ENCODE measurements at regions not wholly inside any gene's neighbourhood (a gene's known extent, or its start where the extent isn't known, plus 50 kb on each side); places are given as distances from the start of the nearest gene placed in this dataset.

GRCh38 chr6:170459451-170459850 is 93.7 kb downstream of the PSMB1 start:
- TF ChIP-seq CTCF (IDR thresholded peaks at IDR 0.05): no peak
- TF ChIP-seq POLR2A (IDR thresholded peaks at IDR 0.05): no peak

All from vagina (tissue), 2 donors.